ENCODE measurements at regions not wholly inside any gene's neighbourhood (a gene's known extent, or its start where the extent isn't known, plus 50 kb on each side); places are given as distances from the start of the nearest gene placed in this dataset.

GRCh38 chr2:238790126-238790832 is 57.6 kb upstream of the TWIST2 start:
- intact Hi-C loops (cut with DNase I; ENCODE audit: low total_unique reads), result no loop called here
- DNase-seq, result no peak
- TF ChIP-seq CTCF (IDR thresholded peaks at IDR 0.05), result no peak
- TF ChIP-seq POLR2A (IDR thresholded peaks at IDR 0.05), result no peak

GRCh38 chr2:238790833-238791230 is 57.1 kb upstream of the TWIST2 start:
- TF ChIP-seq CTCF (IDR thresholded peaks at IDR 0.05) (no peak), POLR2A (IDR thresholded peaks at IDR 0.05) (no peak)
- no peaks in the 10 kb centered on the region for H3K36me3 ChIP-seq
- no peak overlapping the region for H3K4me3 ChIP-seq
- H3K9me3 ChIP-seq, result no peaks in the 10 kb centered on the region
- intact Hi-C loops (cut with DNase I; ENCODE audit: low total_unique reads), result no loop called here
- H3K27me3 ChIP-seq, result no peaks in the 10 kb centered on the region
- H3K4me1 ChIP-seq, result no peaks in the 10 kb centered on the region
- DNase-seq, result no peak
- H3K27ac ChIP-seq, result no peak overlapping the region

More at GRCh38 chr2:238790126-238790832, 57.6 kb upstream of the TWIST2 start:
- Histone ChIP-seq H3K27me3 (no peaks in the 10 kb centered on the region), H3K4me3 (no peak overlapping the region), H3K27ac (no peak overlapping the region), H3K9me3 (no peaks in the 10 kb centered on the region), H3K4me1 (no peaks in the 10 kb centered on the region), H3K36me3 (no peaks in the 10 kb centered on the region)

GRCh38 chr2:238791354-238791753 is 56.5 kb upstream of the TWIST2 start:
- Histone ChIP-seq H3K4me1 (no peaks in the 10 kb centered on the region), H3K27me3 (no peaks in the 10 kb centered on the region), H3K4me3 (no peak overlapping the region), H3K36me3 (no peaks in the 10 kb centered on the region), H3K27ac (no peak overlapping the region), H3K9me3 (no peaks in the 10 kb centered on the region)
- intact Hi-C loops (cut with DNase I; ENCODE audit: low total_unique reads), result no loop called here
- no peak for TF ChIP-seq POLR2A (IDR thresholded peaks at IDR 0.05)
- TF ChIP-seq CTCF (IDR thresholded peaks at IDR 0.05), result no peak
- no peak for DNase-seq

- intact Hi-C loops (cut with DNase I; ENCODE audit: low total_unique reads), result no loop called here
- Histone ChIP-seq H3K27me3 (no peaks in the 10 kb centered on the region), H3K4me1 (no peaks in the 10 kb centered on the region), H3K4me3 (no peak overlapping the region), H3K9me3 (no peaks in the 10 kb centered on the region), H3K36me3 (no peaks in the 10 kb centered on the region), H3K27ac (no peak overlapping the region)
- DNase-seq, result no peak
- no peak for TF ChIP-seq CTCF (IDR thresholded peaks at IDR 0.05)
- TF ChIP-seq POLR2A (IDR thresholded peaks at IDR 0.05), result no peak
Measured at GRCh38 chr2:238793306-238793705, 54.6 kb upstream of the TWIST2 start.

GRCh38 chr2:238793801-238794449 is 54.0 kb upstream of the TWIST2 start:
- H3K9me3 ChIP-seq, result no peaks in the 10 kb centered on the region
- no peak overlapping the region for H3K4me3 ChIP-seq
- no peak overlapping the region for H3K27ac ChIP-seq
- H3K4me1 ChIP-seq, result no peaks in the 10 kb centered on the region
- TF ChIP-seq POLR2A (IDR thresholded peaks at IDR 0.05) (no peak), CTCF (IDR thresholded peaks at IDR 0.05) (no peak)
- no peaks in the 10 kb centered on the region for H3K27me3 ChIP-seq
- intact Hi-C loops (cut with DNase I; ENCODE audit: low total_unique reads), result no loop called here
- no peak for DNase-seq
- H3K36me3 ChIP-seq, result no peaks in the 10 kb centered on the region

All from uterus (tissue), 3 donors.